Chondrocyte (in vitro differentiated cells): ENCODE measurements at regions not wholly inside any gene's neighbourhood (a gene's known extent, or its start where the extent isn't known, plus 50 kb on each side); places are given as distances from the start of the nearest gene placed in this dataset.

Source experiments
- DNase-seq: peaks from one replicate; pipeline ENCODE4 v3.0.0; 2021; ENCODE audit warnings: mixed read lengths, low spot score
- H3K27ac Mint-ChIP-seq: one replicate; pipeline ENCODE4 v1.8.0; 2021; ENCODE audit warnings: mild to moderate bottlenecking, moderate library complexity, mixed read lengths; ENCODE audit not compliant: unreplicated experiment
- H3K27me3 Mint-ChIP-seq: 2 replicates; pipeline ENCODE4 v1.8.0; 2021; ENCODE audit warnings: low read depth, mixed read lengths
- H3K36me3 Mint-ChIP-seq: 2 replicates; pipeline ENCODE4 v1.8.0; 2021; ENCODE audit warnings: low read depth, mixed read lengths
- H3K4me1 Mint-ChIP-seq: 2 replicates; pipeline ENCODE4 v1.8.0; 2021; ENCODE audit warnings: low read depth, mild to moderate bottlenecking, mixed read lengths
- H3K4me3 Mint-ChIP-seq: one replicate; pipeline ENCODE4 v1.8.0; 2021; ENCODE audit warnings: mild to moderate bottlenecking, moderate library complexity, mixed read lengths; ENCODE audit not compliant: unreplicated experiment
- H3K9me3 Mint-ChIP-seq: 2 replicates; pipeline ENCODE4 v1.8.0; 2021; ENCODE audit warnings: low read depth, mixed read lengths
- CTCF ChIP-seq: fragments of 200-600 bp; sonication (generic); IDR thresholded peaks from 2 replicates; pipeline ENCODE4 v1.5.0; 2021; ENCODE audit warnings: antibody characterized with exemption, mild to moderate bottlenecking, moderate library complexity

DNA sequence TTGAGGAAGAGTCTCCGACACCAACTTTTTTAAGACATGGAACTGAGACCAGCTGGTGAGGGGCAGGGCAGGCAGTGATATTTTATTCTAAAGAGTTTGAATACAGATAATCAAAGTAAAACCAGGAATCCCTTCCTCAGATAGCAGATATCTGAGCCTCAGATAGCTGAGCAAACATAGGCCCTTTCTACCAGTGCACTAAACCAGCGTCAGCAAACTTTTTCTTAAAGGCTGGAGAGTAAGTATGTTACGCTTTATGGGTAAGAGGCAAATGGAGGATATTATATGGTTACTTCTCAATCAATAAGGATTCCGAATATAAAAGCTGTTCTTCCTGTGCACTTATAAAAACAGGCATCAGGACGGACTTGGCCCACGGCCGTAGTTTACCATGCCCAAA lies 73.9 kb downstream of the WNT5A start:
- Mint-ChIP-seq H3K36me3 (peaks cover 1% of the 10 kb centered on the region), H3K9me3 (peaks cover 7% of the 10 kb centered on the region), H3K27ac (no peak overlapping the region), H3K4me3 (no peak overlapping the region), H3K4me1 (peaks cover 21% of the 10 kb centered on the region), H3K27me3 (no peaks in the 10 kb centered on the region)
- no peak for TF ChIP-seq CTCF
- DNase-seq = no peak

DNA sequence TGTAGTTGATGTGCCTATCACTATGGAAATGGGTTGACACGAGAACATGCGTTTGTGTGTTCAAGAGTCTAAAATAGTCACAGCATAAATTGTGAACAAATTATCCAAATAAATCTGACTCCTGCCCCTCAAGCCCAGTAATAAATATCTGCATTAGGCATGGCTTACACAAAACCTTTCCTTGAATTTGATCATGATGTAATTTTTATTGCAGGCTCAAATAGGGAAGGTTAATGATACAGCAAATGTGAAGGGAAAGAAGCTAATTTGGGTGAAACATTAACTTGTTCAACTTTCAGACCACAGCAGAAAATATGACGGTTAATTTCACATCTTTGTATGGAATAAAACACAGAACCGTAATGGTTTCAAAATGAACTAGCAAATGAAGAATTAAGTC lies 74.6 kb downstream of the WNT5A start:
- peaks cover under 1% of the 10 kb centered on the region for H3K9me3 Mint-ChIP-seq
- H3K4me3 Mint-ChIP-seq = no peak overlapping the region
- H3K4me1 Mint-ChIP-seq = peaks cover 21% of the 10 kb centered on the region
- no peak overlapping the region for H3K27ac Mint-ChIP-seq
- TF ChIP-seq CTCF = no peak
- H3K27me3 Mint-ChIP-seq = no peaks in the 10 kb centered on the region
- H3K36me3 Mint-ChIP-seq = no peaks in the 10 kb centered on the region
- DNase-seq = no peak

GRCh38 chr3:55409806-55410205 lies 77.3 kb downstream of the WNT5A start:
- no peak for DNase-seq
- Mint-ChIP-seq H3K36me3 (no peaks in the 10 kb centered on the region), H3K9me3 (peaks cover 5% of the 10 kb centered on the region), H3K4me1 (peaks cover 21% of the 10 kb centered on the region), H3K4me3 (no peak overlapping the region), H3K27ac (no peak overlapping the region), H3K27me3 (no peaks in the 10 kb centered on the region)
- no peak for TF ChIP-seq CTCF

GRCh38 chr3:55408193-55408826 lies 78.8 kb downstream of the WNT5A start:
- H3K27ac Mint-ChIP-seq = no peak overlapping the region
- H3K4me1 Mint-ChIP-seq = peaks cover 21% of the 10 kb centered on the region

DNA sequence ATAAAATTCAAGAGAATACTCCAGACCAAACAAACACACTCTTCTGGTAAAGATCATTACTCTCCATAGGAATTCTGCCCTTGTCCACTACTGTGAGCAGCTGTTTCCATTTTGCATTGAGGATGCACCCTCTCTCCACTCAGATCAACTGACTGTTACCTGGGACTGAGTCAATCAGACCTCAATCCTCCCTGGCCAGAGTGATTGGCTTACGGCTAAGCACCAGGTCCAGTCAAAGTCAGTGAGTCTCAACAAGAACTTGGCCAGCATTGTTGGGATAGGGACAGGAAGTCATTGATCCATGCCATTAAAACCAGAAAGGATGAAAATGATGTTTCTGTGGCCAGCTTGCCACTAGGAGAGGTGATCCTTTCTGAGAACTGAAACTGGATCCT lies 79.7 kb downstream of the WNT5A start:
- Mint-ChIP-seq H3K27ac (no peak overlapping the region), H3K4me1 (peaks cover 21% of the 10 kb centered on the region), H3K9me3 (peaks cover 5% of the 10 kb centered on the region)

More at GRCh38 chr3:55408193-55408826, 78.8 kb downstream of the WNT5A start:
- TF ChIP-seq CTCF = no peak
- peaks cover 5% of the 10 kb centered on the region for H3K9me3 Mint-ChIP-seq
- no peak overlapping the region for H3K4me3 Mint-ChIP-seq
- H3K36me3 Mint-ChIP-seq = no peaks in the 10 kb centered on the region
- DNase-seq = no peak
- H3K27me3 Mint-ChIP-seq = no peaks in the 10 kb centered on the region

More for the DNA sequence above, 79.7 kb downstream of the WNT5A start:
- Mint-ChIP-seq H3K4me3 (no peak overlapping the region), H3K36me3 (no peaks in the 10 kb centered on the region), H3K27me3 (no peaks in the 10 kb centered on the region)
- TF ChIP-seq CTCF = no peak
- DNase-seq = no peak
